Kidney tubule cell (primary cell): ENCODE measurements at regions not wholly inside any gene's neighbourhood (a gene's known extent, or its start where the extent isn't known, plus 50 kb on each side); places are given as distances from the start of the nearest gene placed in this dataset.
"Not testable (repeated sequence)": the region's sequence is repeated elsewhere in the genome, so short reads cannot be mapped to it uniquely, and the experiment has no call there.

Experiments
- DNase-seq: peaks from one replicate; pipeline ENCODE4 v3.0.0-alpha.2; 2018; ENCODE audit warnings: low spot score

DNA sequence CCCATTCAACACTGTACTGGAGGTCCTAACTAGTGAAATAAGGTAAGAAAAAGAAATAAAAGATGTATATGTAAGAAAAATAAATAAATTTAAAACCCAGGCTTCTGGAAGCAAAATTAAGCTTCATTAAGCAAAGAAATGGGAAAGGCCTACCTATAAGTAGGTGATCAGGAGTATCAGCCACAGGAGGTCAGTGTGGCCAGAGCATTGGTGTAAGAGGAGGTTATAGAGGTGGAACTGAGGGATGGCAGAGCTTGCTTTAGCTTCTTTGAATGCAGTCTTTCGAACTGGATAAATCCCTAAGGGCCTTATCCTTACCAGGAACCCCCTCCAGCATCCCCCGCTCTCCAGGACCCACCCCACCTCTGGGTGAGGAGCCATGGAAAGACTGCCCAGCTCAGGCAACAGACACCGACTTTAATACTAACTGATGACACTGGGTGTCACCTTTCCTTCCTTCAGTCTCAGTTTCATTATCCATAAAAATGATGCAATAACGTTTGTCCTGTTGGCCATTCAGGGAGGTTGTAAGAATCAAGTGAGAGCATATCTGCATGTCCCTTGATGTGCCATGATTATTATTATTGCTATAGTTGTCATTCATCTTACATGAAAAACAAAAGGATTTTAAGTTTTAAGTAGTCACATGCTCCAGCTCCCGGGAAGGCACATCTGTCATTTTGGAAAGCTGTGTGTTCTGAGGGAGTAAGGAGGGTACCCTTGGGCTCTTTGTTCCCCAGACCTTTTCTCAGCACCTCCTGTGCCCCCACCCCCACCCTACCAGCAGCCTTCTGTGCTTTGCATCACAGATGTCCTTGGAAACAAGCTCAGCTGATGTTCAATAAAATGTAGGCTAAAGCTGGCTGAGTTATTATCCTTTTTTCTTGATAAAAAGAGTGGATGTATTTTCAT is 50.8 kb upstream of the CTNNA1 start:
- DNase-seq = no peak

GRCh38 chr5:138701678-138702077 is 51.5 kb upstream of the CTNNA1 start:
- DNase-seq = no peak

- no peak for DNase-seq
These were observed 52.5 kb upstream of the CTNNA1 start for GRCh38 chr5:138700581-138701362.

- no peak for DNase-seq
These were observed 53.7 kb upstream of the CTNNA1 start for GRCh38 chr5:138699482-138699881.

DNA sequence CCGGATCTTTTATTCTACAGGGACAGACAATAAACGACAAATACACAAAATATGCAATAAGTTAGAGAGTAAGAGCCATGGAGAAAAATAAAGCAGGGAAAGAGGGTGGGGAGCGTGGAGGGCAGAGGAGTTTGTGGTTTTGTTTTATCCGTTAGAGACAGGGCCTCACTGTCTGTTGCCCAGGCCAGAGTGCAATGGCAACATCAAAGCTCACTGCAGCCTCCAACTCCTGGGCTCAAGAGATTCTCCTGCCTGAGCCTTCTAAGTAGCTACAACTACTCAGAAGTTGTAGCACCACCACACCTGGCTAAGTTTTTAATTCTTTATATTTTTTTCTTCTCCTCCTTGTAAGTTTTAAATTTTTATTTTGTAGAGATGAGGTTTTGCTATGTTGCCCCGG is 54.5 kb upstream of the CTNNA1 start:
- no peak for DNase-seq

- DNase-seq = no peak
These were observed 55.4 kb upstream of the CTNNA1 start for GRCh38 chr5:138697720-138698360.

DNA sequence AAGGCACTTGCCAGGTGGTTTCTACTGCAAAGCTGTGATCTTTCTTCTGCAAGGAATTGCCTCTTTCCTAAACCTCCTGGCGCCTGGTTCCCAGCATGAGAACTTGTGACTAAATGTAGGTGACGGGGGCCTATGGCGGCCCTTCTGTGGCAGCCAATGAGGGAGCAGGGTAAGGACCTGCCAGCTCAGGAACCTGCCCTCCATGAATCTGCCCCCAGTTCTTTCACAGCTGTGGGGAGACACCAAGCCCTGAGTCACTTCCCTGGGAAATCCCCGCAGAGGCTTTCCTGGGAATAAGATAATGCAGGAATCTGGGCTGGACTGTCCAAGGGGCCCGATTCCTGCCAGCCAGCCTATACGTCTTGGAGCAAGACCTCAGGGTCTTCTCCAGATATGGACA is 56.7 kb upstream of the CTNNA1 start:
- DNase-seq = peak; percentile 94

DNA sequence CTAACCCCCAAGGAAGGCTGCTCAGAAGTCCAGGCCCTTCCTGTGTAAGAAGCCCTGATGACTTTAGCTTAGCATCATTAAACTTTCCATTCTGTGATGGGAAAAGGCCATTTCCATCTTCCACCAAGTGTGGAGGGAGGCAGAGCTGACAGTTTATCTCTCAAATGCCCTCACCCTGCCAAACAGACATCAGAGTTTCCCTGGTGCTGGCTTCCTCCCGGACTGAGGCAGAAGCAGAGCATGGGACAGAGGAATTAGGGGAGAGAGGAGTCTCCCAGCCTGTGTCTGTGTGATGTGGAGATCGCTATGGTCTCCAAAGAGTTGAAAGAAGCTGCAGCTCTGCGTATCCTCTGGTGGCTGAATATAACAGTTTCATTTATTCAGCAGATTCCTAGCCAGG is 57.4 kb upstream of the CTNNA1 start:
- no peak for DNase-seq

GRCh38 chr5:138694146-138694545 is 59.1 kb upstream of the CTNNA1 start:
- peak; percentile 28 for DNase-seq

- DNase-seq = no peak
These were observed 60.9 kb upstream of the CTNNA1 start for GRCh38 chr5:138692370-138692769.

- peak; percentile 66 for DNase-seq
These were observed 66.6 kb upstream of the CTNNA1 start for GRCh38 chr5:138686668-138687067.

DNA sequence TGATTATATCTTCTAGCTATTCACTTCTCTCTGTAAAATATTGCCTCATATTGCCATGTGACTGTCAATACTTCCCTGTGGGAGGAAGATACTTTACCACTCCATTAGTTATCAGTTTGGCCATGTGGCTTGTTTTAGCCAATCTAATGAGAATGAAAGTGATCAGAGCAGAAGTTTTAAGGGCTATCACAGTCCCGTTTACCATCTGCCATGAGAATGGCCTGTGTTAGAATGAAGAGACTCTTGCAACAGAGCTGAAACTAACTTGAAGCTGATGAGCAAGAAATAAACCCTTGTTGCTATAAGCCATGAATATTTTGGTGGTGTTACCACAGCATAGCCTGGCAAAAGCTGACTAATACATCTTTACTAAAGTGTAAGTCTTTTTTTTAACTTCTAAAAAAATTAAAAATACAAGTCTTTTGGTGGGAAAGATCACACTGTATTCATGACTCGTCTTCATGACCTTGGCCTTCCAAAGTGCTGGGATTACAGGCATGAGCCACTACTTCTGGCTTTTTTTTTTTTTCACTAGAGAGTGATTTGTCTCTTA is 68.0 kb upstream of the CTNNA1 start:
- DNase-seq = peak; percentile 52

- not testable (repeated sequence) for DNase-seq
These were observed 70.8 kb upstream of the CTNNA1 start for GRCh38 chr5:138682462-138682861.

DNA sequence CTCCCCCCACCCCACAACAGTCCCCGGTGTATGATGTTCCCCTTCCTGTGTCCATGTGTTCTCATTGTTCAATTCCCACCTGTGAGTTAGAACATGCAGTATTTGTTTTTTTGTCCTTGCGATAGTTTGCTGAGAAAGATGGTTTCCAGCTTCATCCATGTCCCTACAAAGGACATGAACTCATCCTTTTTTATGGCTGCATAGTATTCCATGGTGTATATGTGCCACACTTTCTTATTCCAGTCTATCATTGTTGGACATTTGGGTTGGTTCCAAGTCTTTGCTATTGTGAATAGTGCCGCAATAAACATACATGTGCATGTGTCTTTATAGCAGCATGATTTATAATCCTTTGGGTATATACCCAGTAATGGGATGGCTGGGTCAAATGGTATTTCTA is 74.4 kb upstream of the CTNNA1 start:
- DNase-seq = not testable (repeated sequence)

DNA sequence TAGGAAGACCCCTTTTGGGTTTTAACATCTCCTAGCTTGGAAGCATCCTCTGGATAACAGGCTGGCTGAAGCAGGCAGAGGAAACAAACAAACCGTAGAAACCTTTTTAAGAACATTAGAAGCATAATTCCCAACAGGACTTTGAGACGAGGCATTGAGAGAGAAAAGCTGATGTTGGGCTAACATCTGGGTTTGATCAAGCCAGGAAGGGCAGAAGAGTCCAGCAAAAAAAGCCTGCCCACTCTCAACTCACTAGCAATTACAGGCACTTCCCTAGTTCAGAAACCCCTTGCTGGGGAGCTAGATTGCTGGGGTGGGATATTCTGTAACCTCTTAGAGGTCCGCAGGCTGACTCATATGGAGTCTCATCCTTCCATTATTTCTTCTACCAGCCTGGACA is 75.4 kb upstream of the CTNNA1 start:
- DNase-seq = no peak

DNA sequence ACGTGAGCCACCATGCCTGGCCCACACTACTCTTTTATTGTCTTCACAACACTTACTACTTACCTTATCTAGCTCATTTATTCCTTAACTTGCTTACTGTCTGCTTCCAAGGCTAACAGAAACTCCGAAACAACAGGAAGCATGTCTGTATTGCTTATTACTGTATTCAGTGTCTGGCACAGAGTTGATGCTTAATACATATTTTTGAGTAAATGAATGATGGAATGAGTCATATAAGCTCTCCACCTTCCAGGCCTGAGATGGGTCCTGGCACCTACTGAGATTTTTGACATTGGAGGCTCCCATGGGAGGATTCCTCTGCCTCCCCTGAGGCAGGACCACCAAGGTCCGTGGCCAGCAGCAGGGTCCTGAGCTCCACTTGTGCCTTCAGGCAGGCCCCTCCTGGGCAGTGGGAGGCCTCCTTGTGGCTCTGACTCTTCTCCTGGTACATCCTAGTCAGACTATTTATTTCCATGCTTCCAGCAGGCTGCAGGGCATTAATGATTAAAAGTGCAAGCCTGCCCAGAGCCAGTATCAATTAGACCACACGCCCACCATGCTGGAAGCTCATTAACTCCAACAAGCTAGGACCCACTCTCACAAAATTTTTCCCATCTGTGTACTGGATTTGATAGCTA is 76.5 kb upstream of the CTNNA1 start:
- peak; percentile 72 for DNase-seq

DNA sequence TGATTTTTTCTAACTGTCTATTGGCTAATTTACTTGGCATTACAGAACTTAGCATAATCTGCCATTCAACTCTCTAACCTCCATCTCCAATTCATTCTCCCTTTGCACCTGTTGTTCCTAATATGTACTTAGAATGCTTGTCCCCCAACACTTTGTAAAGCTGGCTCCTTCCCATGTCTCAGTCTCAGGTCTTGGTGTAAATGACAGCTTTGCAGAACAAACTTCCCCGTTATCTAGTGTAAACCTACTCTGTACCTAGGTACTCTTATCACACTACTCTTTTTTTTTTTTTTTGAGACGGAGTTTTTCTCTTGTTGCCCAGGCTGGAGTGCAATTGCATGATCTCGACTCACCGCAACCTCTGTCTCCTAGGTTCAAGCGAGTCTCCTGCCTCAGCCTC is 77.2 kb upstream of the CTNNA1 start:
- no peak for DNase-seq

DNA sequence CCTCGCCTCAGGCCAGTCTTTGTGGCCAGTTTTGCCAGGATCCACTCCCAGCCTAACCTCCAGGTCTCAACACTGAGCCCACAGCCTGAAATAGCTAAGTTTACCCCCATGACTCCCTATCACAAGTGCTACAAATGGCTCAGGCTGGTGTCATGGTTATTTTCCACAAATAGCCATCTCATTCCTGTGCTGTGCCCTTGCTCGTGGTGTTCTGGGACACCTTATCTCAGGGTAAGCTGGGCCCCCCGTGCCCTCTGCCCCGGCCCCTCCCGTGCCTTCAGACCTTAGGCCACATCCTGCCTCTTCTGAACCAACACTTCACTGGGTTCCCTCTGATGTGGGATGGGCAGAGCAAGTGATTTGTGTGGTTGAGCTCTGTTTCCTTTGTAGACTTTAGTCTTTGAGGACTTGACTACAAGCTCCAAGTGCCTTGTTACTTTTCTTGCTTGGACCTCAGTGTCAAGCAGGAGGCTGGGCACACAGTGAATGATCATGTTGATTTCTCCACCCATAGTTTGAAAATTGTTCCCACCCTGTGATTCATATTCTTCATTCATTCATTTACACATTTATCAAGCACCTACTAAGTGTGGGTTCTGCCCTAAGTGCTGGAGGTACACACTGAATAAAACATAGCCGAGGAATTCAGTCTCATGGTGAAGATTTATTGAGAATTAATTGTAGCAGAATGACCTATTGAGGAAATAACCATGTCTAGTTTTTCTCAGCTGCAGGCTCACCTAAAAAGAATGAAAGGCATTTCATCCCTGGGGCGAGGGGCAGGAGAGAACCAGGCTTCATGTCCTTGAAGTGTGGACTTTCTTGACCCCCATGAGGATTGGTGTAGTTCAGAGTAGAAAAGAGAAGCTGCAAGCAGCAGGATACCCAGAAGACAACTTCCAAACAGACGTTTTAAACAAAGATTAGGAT is 84.5 kb upstream of the CTNNA1 start:
- DNase-seq = peak; percentile 64

DNA sequence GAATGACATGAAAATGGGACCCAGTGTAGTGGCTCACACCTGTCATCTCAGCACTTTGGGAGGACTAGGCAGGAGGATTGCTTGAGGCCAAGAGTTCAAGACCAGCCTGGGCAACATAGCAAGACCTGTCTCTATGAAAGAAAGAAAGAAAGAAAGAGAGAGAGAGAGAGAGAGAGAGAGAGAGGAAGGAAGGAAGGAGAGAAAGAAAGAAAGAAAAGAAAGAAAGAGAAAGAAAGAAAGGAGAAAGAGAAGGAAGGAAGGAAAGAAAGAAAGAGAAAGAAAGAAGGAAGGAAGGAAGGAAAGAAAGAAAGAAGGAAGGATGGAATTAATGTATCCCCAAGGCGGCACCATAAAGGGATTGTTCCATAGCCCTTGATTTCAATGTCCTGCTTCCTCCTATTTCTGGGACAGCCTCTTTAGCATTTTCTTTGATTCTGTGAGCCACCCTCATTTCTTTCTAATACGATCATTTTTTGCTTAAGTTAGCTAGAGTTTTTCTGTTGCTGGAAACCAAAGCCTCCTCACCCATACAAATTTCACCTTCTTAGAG is 85.4 kb upstream of the CTNNA1 start:
- not testable (repeated sequence) for DNase-seq

DNA sequence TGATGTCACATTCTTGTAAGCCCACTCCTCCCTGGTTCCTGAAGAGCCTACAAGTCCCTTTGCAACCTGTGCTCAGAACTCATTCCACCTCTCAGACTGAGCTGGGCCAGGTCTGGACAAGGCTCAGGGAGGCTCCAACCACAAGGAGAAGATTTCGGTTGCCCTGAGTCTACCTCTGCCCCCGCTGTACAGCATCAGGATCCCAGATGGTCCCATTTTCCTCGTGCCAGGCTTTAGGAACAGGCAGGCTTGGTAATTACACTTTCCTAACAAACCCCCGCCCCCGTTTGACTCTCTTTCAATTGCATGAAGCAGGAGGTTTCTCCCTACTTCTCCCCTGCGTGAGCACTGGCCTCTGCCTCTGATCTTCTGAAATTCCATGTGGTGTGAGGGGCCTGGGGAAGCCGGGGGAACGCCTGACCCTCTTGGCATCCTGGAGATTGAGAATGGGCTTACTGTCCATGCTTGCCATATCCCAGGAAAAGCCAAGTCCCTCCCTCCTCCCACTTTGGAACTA is 86.9 kb upstream of the CTNNA1 start:
- no peak for DNase-seq
